D721Med (cell line): ENCODE measurements at regions not wholly inside any gene's neighbourhood (a gene's known extent, or its start where the extent isn't known, plus 50 kb on each side); places are given as distances from the start of the nearest gene placed in this dataset.
"Not testable (repeated sequence)": the region's sequence is repeated elsewhere in the genome, so short reads cannot be mapped to it uniquely, and the experiment has no call there.

Experiments
- DNase-seq: peaks from one replicate; pipeline ENCODE4 v3.0.0; 2011; ENCODE audit warnings: low spot score; ENCODE audit not compliant: insufficient read length
- FAIRE-seq: peaks from 2 replicates; lab custom pipeline; 2011; peaks lifted over from hg19 to GRCh38; lab: Jason Lieb, UNC
- TF ChIP-seq, protein P1 (sequence below): IDR thresholded peaks from 2 replicates; pipeline ENCODE4 v1.5.1; 2012; ENCODE audit warnings: mild to moderate bottlenecking, control low read depth; ENCODE audit not compliant: insufficient read depth; ENCODE audit errors: missing control alignments

DNA sequence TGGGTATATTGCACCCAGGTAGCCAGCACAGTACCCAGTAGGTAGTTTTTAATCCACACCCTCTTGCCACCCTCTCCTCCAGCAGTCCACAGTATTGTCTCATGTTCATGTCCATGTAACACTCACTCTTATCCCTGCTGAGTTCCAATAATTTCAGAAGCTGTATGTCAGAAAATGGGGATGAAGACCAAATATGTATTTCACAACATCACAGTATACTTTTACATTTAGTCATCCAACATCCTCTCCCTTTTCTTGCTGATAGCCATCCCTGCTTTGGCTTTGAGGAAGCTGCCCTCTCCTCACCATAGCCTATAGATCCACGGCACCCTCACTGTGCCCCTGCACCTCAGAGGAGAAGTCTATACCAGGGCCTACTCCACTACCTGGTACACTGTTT lies 126.0 kb upstream of the LDB2 start:
- no peak for DNase-seq
- FAIRE-seq: no peak
- TF ChIP-seq, protein P1, sequence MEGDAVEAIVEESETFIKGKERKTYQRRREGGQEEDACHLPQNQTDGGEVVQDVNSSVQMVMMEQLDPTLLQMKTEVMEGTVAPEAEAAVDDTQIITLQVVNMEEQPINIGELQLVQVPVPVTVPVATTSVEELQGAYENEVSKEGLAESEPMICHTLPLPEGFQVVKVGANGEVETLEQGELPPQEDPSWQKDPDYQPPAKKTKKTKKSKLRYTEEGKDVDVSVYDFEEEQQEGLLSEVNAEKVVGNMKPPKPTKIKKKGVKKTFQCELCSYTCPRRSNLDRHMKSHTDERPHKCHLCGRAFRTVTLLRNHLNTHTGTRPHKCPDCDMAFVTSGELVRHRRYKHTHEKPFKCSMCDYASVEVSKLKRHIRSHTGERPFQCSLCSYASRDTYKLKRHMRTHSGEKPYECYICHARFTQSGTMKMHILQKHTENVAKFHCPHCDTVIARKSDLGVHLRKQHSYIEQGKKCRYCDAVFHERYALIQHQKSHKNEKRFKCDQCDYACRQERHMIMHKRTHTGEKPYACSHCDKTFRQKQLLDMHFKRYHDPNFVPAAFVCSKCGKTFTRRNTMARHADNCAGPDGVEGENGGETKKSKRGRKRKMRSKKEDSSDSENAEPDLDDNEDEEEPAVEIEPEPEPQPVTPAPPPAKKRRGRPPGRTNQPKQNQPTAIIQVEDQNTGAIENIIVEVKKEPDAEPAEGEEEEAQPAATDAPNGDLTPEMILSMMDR: no peak

DNA sequence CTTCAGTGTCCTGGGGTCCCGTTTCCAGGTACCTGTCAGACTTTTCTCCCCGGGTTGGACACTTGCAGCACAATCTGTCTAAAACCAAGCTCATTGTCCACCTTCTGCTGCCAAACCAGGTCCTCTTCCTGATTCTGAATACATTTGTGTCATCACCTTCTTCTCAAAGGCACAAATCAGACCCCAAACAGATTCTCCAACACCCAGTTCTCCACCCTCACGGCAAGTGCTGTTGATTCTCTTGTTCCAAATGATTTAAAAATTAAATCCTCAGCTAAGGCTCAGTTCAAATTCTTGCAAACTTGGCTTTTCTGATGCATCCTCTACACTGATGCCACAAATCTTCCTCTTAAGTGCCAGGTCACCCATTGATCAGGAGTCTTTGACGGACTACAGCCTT lies 122.5 kb upstream of the LDB2 start:
- DNase-seq: no peak
- FAIRE-seq: no peak
- TF ChIP-seq, protein P1: no peak

DNA sequence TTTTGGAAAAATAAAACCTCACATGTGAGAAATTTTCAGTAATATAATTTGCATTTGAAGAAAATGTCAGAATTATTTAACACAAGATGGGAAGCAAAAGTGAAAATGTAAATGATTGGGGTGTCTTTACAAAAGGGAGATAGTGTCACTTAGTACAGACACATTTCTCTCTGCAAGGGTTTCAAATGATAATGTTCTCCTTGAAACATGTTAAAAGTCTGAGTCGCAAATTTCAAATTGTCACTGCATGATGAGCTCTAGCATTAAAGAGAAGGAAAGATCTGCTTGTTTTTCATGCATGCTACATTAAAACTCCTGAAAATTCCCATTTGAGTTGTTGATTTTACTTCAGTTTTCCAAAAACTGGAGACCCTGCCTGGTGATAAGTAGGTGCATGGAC lies 122.0 kb upstream of the LDB2 start:
- DNase-seq: no peak
- TF ChIP-seq, protein P1: no peak
- no peak for FAIRE-seq

DNA sequence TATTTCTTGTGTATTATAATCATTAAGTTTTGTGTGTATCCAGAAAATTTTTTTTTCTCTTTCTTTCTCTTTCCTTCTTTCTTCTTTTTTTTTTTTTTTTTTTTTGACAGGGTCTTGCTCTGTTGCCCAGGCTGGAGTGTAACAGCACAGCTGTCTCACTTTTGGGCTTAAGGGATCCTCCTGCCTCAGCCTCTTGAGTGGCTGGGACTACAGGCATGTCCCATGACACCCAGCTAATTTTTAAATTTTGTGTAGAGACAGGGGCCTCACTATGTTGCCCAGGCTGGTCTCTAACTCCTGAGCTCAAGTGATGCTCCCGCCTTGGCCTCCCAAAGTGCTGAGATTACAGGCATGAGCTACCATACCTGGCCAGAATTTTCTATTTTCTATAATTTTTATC lies 120.2 kb upstream of the LDB2 start:
- FAIRE-seq: not testable (repeated sequence)

DNA sequence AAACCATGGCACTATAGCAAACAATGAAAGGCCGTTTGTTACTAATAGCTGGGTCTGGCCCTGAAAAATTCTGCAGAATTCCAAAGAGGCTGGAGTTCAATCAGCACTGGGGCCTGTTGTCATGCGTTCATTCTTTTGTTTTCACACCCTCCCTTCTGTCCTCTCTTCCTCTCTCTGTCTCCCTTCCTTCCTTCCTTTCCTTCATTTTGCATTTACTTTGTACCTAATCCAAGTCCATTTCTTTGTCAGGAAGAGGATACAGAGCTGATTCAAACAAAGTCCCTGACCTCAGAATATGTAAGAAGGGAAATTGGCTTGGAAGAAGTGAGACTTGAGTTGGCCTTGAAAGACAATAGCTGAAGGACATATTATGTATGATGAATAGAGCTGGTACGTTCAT lies 119.6 kb upstream of the LDB2 start:
- DNase-seq: no peak
- TF ChIP-seq, protein P1: no peak
- no peak for FAIRE-seq

More for the DNA sequence above, 120.2 kb upstream of the LDB2 start:
- DNase-seq: not testable (repeated sequence)

DNA sequence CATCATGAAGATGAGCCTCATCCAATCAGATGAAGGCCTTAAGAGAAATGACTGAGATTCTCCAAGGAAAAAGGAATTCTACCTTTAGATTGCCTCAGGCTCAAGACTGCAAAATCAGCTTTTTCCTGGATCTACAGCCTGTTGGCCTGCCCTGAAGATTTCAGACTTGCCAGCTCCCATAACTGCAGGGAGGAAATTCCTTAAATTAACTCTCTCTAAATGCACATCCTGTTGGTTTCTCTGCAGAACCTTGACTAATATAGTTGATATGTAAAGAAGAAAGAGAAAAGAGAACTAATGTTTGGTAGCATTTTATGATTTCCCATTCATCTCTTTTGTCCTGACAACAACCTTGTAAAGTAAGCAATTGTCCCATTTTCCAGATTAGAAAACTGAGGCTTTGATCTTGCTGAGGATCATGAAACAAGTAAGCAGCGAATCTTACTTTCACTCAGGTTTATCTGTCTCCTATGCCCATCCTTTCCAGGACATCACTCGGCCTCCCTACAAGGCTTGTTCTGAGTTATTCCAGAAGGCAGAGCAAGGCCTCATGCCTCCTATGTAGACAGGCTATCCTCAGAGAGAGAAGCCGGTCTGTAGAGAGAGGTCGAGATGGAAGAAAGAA lies 115.0 kb upstream of the LDB2 start:
- TF ChIP-seq, protein P1: no peak
- DNase-seq: no peak
- FAIRE-seq: no peak

DNA sequence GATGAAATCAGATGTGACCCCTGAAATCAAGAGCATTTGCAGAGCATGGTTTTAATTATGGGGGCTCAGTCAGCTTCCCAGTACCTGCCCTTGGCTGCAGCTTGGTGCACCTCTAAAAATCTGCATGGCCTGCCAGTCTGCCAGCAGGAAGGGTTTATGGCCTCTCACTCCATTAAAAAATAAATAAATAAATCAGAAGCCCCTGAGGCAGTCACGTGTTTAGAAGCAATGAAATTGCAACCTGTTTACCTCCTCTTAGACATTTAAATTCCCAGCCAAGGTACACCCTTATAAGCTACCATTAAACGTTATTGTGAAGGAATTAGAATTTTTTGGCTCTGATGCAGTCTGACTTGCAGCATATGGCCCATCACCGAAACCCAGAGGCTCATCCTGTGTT lies 114.0 kb upstream of the LDB2 start:
- FAIRE-seq (no peak), DNase-seq (no peak)
- TF ChIP-seq, protein P1: no peak
